ENCODE measurements at regions not wholly inside any gene's neighbourhood (a gene's known extent, or its start where the extent isn't known, plus 50 kb on each side); places are given as distances from the start of the nearest gene placed in this dataset.

DNA sequence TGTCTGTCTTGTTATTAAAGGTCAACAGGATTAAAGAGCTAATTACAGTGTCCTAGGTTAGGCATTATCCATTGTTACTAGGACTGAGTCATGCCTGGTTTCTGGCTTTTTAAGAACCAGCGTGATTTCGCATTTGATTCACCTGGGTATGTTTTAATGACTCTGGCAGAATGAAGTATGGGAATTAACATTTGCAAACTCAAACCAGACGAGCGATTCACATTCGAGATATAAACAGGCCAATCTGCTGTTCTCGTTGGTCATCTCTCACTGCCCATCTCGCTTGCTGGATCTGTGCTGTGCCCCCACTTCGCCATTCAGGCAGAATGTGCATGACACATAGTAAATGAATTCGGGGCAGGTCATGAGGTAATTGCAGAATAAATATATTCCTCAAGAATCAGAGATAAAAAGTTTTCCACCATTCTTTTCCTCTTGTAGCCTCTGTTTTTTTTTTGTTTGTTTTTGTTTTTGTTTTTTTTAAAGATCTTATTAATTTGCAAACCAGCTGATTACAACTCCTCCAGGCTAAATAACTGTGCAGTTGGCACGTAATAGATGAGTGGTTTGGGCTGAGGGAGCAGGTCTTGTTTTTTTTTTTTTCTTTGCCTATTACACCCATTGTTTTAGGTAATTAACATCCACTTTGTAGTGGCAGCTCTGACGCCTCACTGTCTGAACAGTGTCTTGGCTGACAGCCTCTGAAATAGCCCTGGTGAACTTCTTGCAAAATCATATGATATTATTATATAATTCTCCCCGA is 313.5 kb upstream of the MSX2 start:
- no peak for DNase-seq (ENCODE audit: low spot score)

DNA sequence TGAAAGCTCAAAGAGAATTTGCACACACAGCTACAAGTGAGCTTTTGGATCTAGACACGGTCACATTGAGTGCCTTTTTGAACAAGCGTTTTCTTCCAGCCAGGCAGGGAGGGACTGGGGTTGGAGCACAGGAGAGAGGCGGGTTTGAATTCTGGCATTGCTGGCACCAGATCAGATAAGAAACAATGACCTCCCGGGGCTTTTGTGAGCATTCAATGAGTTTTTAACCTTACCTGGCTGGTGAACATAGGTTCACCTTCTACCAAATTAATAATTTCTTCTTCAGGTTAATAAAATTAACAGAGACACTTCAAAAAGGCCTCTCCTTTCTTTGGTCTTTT is 312.9 kb upstream of the MSX2 start:
- DNase-seq (ENCODE audit: low spot score) = no peak

DNA sequence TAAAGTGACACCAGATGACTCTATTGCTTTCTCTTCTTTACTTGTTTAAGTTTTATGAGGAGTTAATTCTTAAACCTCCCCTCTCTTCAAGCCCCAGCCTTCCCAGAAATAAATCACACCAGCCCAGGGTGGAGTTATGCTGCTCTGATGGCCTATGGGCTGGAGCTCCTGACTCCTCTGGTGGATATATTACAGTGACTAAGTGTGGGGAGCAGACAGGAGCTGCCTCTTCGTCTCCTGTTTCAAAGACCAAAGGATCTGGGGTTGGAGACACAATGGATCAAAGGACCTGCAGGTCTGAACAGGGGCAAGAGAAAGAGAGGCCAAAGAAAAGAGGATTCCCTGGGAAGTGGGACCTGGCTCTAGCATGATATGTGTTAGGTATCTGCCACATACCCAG is 312.0 kb upstream of the MSX2 start:
- no peak for DNase-seq (ENCODE audit: low spot score)

DNA sequence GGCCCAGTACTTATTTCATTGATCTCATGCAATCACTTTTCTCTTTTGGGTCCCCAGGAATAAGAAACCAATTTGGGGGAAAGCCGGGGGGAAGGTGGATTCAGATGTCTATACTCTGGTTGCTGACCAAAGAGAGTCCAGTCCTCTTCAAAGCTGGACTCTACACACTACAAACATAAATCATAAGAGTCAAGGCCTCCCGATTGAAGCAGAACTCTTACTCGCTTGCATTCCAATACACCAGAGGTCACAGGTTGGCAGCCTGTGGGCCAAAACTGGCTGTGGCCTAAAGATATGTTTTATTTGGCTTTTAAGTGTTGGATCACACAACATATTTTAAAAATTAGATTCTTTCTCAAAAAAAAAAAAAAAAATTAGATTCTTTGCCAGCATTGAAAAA is 311.4 kb upstream of the MSX2 start:
- no peak for DNase-seq (ENCODE audit: low spot score)

DNA sequence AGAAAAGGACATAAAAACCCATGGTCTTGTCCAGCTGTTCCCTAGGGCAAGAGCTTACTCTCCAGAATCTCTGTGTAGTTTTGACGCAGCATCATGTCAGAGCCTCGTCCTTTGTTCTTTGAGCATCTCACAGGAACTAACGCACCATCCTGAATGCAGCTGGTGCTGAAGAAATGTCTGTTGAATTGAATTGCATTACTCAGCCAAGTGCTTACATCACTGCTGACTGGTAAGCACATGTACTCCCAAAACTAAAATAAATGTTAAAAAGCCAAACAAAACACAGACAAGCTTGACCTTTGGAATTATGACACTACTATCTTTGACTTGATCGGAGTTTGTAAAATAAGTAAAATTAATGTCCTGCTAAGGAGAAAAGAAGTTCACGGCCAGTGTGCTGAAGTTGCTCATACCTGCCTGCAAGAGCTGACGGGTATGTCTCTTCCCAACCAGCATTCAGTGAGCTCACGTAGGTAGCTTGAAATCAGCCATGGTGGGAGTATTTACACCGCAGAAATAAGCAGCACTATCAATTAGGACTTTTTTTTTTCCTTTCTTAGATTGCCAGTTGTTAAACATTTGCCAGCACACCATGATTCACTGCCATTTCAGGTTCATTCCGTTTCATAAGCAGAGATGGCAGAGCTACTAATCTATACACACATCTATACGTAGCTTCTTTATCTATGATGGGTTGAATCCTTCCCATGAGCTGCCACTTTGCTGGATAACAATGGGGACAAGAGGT is 310.6 kb upstream of the MSX2 start:
- DNase-seq (ENCODE audit: low spot score) = no peak

DNA sequence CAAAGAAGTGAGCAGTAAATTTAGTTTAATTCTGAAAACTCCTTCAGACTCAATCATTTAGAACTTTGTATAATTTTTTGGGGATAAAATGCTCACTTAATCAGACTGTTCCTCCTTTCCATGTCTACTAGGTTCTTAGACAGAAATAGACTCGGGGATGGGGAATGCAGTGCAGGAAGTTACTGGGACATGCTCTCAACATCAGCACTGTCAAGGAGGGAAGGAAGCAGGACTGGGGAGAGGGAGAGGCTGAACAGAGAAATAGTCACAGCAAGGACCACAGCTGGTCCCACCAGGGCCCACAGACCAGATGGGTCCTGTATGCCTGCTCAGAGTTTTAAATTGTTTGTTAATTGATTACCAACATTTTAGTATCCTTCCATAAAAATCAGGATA is 310.1 kb upstream of the MSX2 start:
- no peak for DNase-seq (ENCODE audit: low spot score)

DNA sequence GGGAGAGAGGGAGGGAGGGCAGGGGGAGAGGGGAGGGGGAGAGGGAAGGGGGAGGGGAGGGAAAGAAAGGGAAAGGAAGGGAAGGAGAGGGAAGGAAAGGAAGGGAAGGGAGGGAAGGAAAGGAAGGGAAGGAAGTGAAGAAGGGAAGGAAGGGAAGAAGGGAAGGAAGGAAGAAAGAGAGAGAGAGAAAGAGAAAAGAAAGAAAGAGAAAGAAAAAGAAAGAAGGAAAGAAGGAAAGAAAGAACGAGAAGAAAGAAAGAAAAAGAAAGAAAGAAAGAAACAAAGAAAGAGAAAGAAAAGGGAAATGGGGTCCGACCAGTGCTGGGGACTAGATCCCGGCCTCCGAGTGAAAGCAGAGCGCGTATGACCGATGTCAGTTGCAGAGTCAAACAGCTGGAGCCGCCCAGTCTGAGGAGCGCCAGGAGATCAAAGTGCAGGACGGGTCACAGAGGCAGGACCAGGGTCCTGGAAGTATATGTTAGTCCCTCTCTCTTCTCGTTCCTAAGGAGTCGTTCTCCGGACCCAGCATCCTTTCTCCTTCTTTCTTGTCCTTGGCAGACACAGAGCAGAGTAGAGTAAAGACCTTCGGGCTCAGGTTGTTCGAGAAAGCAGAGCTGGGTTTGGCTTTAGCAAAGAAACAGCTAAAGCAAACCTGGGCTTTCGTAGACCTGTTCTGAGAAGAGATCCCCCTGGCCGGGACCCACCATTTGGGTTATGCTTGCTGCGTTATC is 305.4 kb upstream of the MSX2 start:
- no peak for DNase-seq (ENCODE audit: low spot score)

DNA sequence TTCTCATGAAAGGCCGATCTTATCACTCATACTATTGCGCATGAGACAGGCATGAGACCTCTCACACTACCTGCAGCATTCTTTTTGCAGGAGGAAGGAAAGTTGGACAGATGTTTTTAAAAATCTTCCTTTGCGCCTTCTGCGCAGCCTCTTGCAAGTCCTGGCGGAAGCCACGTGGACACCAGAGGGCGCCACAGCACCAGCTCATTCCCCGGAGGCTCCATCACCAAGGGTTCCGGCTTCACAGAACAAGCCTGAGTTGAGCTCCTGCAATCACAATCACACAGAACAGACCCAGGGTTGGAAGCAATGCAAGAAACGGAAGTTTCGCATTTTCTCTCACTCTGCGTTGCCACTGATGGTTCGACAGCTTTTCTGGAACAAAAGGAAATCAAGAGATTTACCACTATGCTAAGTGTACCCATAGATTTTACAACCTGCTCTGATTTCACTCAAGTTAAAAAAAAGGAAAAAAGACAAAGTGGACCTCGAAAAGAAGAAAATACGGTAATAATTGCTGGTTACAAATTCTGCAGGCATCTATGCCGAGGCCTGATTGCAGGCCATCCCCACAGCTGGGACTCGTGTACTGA is 304.7 kb upstream of the MSX2 start:
- DNase-seq (ENCODE audit: low spot score) = peak; percentile 75

DNA sequence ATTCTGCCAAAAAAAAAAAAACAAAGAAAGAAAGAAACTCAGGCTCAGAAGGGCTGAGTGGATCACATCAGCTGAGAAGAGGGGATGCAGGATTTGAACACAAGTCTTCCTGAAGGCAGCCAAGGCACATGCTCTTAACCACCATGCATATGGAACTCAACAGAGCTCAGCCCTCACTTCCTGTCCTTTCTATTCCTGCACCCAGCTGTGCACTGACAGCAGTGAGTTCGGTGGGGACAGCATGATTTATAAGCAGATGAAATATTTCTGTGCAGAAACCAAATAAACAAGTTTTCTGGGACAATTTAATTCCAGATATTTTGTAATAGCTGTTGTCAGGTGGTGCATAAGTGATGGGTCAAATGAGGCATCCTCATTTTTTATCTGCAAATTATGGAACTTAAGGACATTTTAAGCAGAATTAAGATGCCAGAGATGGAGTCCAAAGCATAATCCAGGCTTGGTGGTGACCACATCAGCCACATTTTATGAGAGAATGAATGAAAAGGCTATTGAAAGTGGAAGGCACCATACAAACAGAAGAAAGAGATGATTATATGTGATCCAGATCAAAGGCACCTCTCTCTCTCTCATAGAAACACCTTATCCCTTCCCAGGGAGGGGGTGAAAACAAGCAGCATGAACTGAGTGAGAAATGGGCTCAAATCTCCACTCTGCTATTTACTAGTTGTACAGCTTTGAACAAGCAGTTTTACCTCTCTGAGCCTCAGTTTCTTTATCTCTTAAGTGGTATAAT is 303.6 kb upstream of the MSX2 start:
- DNase-seq (ENCODE audit: low spot score) = no peak

DNA sequence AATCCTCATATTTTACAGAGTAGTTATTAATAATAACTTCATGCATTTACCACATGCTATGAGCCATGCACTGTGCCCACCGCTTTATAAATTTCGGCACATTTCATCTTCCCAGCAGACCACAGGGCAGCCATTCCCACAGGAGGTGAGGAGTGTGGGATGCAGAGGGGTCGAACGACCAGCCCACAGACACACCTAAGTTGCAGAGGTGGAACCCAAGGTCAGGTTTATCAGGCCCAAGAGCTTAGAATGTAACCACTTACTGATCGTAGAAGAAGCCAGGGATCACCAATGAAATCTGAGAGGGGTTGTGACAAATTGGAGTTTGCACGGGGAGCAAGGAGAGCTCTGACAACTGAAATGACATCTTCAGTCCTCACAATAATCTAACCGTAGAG is 303.0 kb upstream of the MSX2 start:
- no peak for DNase-seq (ENCODE audit: low spot score)

DNA sequence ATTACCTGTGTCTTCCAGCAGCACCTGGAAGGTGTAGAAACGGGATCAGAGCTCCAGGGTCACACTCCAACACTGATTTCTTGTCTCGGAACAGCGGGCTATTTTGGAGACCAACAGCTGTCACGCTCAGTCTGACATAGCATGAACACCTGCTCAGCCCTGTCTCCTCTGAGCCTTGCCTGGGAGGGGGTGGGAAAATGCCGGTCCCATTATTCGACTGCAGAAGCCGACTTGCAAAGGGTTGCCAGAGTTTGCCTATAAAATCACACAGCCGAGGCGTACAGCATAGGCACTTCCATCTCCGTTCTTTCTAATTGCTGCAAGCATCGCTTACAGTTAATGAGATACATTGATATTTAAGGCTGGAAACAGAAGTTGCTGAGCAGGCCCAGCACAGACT is 300.8 kb upstream of the MSX2 start:
- no peak for DNase-seq (ENCODE audit: low spot score)

DNA sequence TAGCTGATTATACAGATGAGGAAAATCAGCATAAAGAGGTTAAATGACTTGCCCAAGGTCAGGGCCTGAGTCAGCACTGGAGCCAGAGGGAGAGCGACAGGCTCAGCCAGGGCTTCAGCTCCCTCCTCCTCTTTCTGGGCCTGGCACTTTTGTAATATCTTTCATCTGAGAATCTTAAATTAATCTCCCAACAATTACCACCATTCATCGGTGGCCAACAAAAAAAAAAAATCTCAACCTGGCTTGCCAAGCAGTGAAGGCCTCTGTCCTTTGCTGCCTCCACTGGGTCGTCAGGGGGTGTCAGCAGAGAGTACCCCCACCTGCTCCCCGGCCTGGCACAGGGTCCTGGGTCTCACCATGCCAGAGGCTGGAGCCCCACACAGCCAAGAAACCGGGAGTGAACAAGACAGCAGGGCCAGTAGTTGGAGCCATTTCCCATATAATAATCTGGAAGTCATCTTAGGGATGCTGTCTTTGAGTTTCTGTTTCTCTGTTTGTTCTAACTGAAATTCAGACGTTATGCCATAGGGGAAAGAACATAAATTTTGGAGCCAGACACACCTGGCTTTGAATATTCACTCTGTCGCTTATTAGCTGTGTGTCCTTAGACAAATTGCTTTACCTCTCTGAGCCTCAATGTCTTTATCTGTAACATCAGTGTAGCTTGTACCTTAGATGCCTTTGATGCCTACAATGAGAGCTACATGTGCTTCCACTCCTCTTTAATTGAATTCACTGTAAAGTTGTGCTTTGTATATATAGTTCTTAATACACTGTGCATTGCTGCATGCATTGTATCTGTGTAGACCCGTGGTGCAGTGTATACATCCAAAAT is 299.9 kb upstream of the MSX2 start:
- no peak for DNase-seq (ENCODE audit: low spot score)

DNA sequence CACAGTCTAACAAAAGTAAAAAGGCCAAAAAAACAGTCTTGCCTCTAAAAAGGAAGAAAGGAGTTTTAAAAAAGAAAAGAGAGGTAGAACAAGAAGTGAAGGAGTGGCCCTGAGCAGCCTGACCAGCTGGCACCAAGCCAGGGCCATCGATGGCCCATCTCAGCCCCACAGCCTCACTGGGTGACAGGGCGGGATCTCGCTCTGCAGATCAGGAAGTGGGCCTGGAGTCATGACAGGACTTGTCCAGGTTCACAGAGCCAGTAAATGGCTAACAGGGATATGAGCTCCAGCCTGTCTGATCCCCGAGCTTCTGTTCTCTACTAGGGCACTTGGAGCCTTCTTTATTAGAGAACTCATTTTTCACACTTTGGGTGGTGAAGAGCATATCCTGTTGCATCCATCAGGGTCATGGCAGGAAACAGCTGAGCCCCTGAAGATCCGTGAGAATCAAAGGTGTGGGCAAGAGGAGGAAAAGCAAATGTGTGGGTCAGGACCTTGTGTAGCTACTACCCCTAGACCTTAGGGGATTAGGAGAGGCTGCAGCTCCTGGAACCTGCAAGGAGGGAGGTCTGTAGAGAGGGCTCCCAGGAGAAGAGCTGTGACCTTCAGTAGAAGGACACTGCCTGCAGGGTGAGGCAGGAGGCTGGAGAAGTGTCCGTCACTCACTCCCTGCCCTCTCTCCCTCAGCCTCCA is 299.0 kb upstream of the MSX2 start:
- DNase-seq (ENCODE audit: low spot score) = no peak

DNA sequence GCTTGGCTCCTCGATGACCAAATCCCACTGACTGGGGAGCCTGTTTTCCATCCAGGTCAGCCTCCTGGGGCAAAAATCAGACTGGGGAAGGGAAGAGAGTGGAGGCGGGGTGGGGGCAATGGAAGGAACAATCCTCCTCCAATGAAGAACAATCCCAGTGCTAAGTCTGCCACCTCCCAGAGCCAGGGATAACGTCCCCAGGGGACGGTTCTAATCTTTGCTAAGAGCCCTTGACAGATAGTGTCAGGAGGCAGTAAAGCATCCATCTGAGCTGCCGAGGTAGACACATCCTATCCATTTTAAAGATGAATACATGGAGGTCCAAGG is 298.5 kb upstream of the MSX2 start:
- DNase-seq (ENCODE audit: low spot score) = no peak

DNA sequence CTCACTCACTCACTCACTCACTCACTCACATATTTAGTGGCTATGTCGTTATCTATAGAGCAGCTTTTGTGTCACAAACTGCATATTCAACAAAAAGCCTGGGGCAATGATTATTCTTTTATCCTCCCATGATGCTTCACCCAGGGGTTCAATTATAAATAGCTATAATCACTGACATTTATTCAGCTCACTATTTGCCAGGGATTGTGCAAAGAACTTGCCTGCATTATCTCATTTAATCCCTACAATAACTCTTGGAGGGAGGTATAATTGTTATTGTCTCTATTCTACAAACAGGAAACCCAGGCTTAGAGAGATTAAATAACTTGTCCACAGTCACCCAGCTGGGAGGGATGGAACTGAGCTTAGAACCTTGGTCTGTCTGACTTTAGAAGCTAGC is 298.0 kb upstream of the MSX2 start:
- DNase-seq (ENCODE audit: low spot score) = no peak

DNA sequence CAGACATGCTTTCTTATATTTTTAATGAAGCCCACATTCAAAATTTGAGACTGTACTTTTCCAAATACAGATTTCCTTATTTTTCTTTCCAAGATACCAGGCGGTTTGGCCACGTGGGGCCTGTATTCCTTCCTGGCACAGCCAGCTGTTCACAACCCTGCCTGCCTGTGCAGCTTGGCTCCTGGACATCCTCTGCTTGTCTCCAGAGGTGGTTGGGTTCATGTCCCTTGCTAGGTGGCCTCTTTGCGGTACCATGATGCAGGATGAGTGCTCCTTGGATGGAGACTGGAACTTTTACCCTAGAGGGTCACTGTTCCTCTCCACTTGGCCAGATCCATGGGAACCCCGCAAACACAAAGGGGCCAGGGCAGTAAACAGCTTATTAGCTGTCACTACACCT is 297.5 kb upstream of the MSX2 start:
- DNase-seq (ENCODE audit: low spot score) = no peak

DNA sequence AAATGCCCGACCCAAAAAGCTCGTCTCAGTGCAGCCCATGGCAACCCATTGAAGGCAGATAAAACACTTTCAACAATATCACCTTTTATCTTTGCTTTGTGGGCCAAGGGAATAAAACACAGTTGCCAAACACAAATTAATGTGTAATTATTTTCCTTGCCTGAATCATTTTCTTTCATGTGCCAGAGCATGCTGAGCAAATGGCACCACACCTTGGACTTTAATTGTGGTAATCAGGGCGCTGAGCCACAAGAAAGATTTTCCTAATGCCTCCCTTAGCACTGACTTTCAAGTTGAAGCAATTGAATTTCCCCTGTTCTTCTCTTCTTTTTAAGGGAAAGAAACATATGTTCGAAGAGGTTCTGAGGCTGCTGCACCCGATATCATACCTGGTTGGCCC is 297.1 kb upstream of the MSX2 start:
- DNase-seq (ENCODE audit: low spot score) = no peak

DNA sequence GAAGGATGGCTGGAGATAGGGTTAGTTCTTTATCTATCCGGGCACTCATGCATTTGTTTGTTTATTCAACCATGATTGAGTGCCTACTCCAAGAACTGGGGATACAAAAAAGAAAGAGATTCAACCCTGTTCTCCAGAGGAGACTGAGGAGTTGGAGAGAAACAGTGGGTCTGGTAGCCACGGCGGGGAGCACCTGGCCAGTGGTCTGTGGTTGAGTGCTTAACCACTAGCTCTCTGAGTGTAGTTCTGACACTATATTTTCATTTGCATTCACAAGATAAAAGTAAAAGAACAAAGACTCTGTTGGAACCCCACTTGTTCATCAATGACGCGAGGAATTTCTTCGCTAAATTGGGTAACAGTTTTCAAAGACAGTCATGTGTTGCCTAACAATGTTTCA is 295.5 kb upstream of the MSX2 start:
- DNase-seq (ENCODE audit: low spot score) = no peak

DNA sequence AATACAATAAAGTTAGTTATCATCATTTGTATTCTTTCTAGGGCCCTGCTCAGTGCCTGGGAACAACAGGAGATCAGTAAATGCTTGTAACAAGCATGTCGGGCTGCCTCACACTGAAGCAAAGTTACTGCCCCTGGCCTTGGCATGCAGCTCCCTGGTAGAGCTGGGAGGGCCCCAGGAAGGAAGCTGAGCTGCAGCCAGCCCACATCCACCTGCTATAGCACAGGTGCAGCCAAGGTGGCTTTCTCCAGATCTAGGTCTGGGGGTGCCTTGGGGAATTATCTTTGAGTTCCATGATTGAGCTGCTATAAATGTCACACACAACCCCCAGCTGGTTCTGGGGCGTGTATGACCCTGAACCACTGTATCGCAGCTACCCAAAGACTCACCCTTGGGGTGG is 293.4 kb upstream of the MSX2 start:
- DNase-seq (ENCODE audit: low spot score) = no peak

DNA sequence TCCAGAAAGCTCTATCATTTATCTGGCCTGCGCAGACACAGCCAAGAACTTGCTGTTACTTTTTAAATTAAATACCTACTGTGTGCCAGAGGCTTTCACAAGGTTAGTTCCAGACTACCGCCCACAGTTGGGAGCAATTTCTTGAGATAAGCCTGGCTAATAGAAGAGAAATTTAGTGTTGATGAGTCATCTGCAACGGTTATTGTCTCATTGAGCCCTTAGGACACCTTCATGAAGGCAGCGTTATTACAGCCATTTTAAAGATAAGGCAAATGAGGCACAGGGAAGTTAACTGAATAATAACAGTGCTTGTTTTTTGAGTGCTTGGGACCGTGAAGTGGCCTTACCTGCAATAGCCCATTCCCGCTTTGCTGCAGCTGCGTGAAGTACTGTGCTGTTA is 292.9 kb upstream of the MSX2 start:
- no peak for DNase-seq (ENCODE audit: low spot score)

DNA sequence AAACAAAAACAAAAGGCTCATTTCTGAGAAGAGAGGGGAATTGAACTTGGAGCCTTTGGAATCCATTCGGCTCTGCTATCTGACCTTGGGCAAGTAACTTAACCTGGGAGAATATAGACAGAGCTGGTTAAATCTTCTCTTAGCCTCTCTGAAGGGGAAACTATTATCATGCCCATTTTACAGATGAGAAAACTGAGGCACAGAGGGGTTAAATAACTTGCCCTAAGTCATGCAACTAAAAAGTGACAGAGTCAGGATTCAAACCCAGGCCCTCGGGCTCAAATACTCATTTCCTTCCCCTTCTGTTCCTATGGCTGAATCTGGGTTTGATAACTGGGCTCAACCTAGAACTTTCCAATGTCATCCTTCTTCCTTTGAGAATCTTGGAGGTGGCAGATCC is 291.3 kb upstream of the MSX2 start:
- DNase-seq (ENCODE audit: low spot score) = no peak

Data from kidney capillary endothelial cell (primary cell).